ENCODE measurements at regions not wholly inside any gene's neighbourhood (a gene's known extent, or its start where the extent isn't known, plus 50 kb on each side); places are given as distances from the start of the nearest gene placed in this dataset.

GRCh38 chr10:33565231-33565630, 230.8 kb upstream of the NRP1 start:
- TF ChIP-seq SPI1 (IDR thresholded peaks at IDR 0.05; ENCODE audit: low read depth, low read length), result no peak
- TF ChIP-seq PAX5 (IDR thresholded peaks at IDR 0.05; ENCODE audit: insufficient read depth, low read length, severe bottlenecking), result no peak
- no peak for TF ChIP-seq TAF1 (IDR thresholded peaks at IDR 0.05; ENCODE audit: low read depth, low read length)
- no peak for TF ChIP-seq POLR2A (IDR thresholded peaks at IDR 0.05; ENCODE audit: low read depth, low read length)
- no peak for TF ChIP-seq POU2F2 (IDR thresholded peaks at IDR 0.05; ENCODE audit: low read depth, low read length)
- no peak for TF ChIP-seq POLR2AphosphoS5 (IDR thresholded peaks at IDR 0.05; ENCODE audit: low read depth, low read length)

GRCh38 chr10:33559105-33559504, 224.6 kb upstream of the NRP1 start:
- FAIRE-seq (no peak), DNase-seq (ENCODE audit: insufficient read length, low spot score) (no peak)
- no peak for TF ChIP-seq PAX5 (IDR thresholded peaks at IDR 0.05; ENCODE audit: insufficient read depth, low read length, severe bottlenecking)
- TF ChIP-seq TAF1 (IDR thresholded peaks at IDR 0.05; ENCODE audit: low read depth, low read length), result no peak
- no peak for TF ChIP-seq POU2F2 (IDR thresholded peaks at IDR 0.05; ENCODE audit: low read depth, low read length)
- no peak for TF ChIP-seq POLR2AphosphoS5 (IDR thresholded peaks at IDR 0.05; ENCODE audit: low read depth, low read length)
- TF ChIP-seq POLR2A (IDR thresholded peaks at IDR 0.05; ENCODE audit: low read depth, low read length), result no peak
- no peak for TF ChIP-seq SPI1 (IDR thresholded peaks at IDR 0.05; ENCODE audit: low read depth, low read length)

More at GRCh38 chr10:33565231-33565630, 230.8 kb upstream of the NRP1 start:
- no peak for FAIRE-seq
- DNase-seq (ENCODE audit: insufficient read length, low spot score), result no peak

- no peak for FAIRE-seq
- no peak for DNase-seq (ENCODE audit: insufficient read length, low spot score)
- no peak for TF ChIP-seq PAX5 (IDR thresholded peaks at IDR 0.05; ENCODE audit: insufficient read depth, low read length, severe bottlenecking)
- TF ChIP-seq SPI1 (IDR thresholded peaks at IDR 0.05; ENCODE audit: low read depth, low read length), result peak; percentile 49; the same call in 1 of the 2 replicates
These were observed 222.8 kb upstream of the NRP1 start for GRCh38 chr10:33557313-33557712.

GRCh38 chr10:33556620-33557019, 222.2 kb upstream of the NRP1 start:
- TF ChIP-seq POLR2AphosphoS5 (IDR thresholded peaks at IDR 0.05; ENCODE audit: low read depth, low read length) (no peak), POU2F2 (IDR thresholded peaks at IDR 0.05; ENCODE audit: low read depth, low read length) (no peak), POLR2A (IDR thresholded peaks at IDR 0.05; ENCODE audit: low read depth, low read length) (no peak), SPI1 (IDR thresholded peaks at IDR 0.05; ENCODE audit: low read depth, low read length) (no peak), PAX5 (IDR thresholded peaks at IDR 0.05; ENCODE audit: insufficient read depth, low read length, severe bottlenecking) (no peak), TAF1 (IDR thresholded peaks at IDR 0.05; ENCODE audit: low read depth, low read length) (no peak)
- no peak for FAIRE-seq

GRCh38 chr10:33556103-33556502, 221.6 kb upstream of the NRP1 start:
- DNase-seq (ENCODE audit: insufficient read length, low spot score) (no peak), FAIRE-seq (no peak)
- TF ChIP-seq POLR2AphosphoS5 (IDR thresholded peaks at IDR 0.05; ENCODE audit: low read depth, low read length) (no peak), TAF1 (IDR thresholded peaks at IDR 0.05; ENCODE audit: low read depth, low read length) (no peak), SPI1 (IDR thresholded peaks at IDR 0.05; ENCODE audit: low read depth, low read length) (no peak), POU2F2 (IDR thresholded peaks at IDR 0.05; ENCODE audit: low read depth, low read length) (no peak), POLR2A (IDR thresholded peaks at IDR 0.05; ENCODE audit: low read depth, low read length) (no peak)

More at GRCh38 chr10:33556620-33557019, 222.2 kb upstream of the NRP1 start:
- DNase-seq (ENCODE audit: insufficient read length, low spot score), result no peak

- DNase-seq (ENCODE audit: insufficient read length, low spot score) (no peak), FAIRE-seq (no peak)
- no peak for TF ChIP-seq SPI1 (IDR thresholded peaks at IDR 0.05; ENCODE audit: low read depth, low read length)
- TF ChIP-seq TAF1 (IDR thresholded peaks at IDR 0.05; ENCODE audit: low read depth, low read length), result no peak
- no peak for TF ChIP-seq POLR2AphosphoS5 (IDR thresholded peaks at IDR 0.05; ENCODE audit: low read depth, low read length)
- no peak for TF ChIP-seq POU2F2 (IDR thresholded peaks at IDR 0.05; ENCODE audit: low read depth, low read length)
- no peak for TF ChIP-seq PAX5 (IDR thresholded peaks at IDR 0.05; ENCODE audit: insufficient read depth, low read length, severe bottlenecking)
- TF ChIP-seq POLR2A (IDR thresholded peaks at IDR 0.05; ENCODE audit: low read depth, low read length), result no peak
These were observed 219.5 kb upstream of the NRP1 start for GRCh38 chr10:33553748-33554571.

GRCh38 chr10:33552290-33552689, 217.8 kb upstream of the NRP1 start:
- FAIRE-seq, result no peak
- TF ChIP-seq SPI1 (IDR thresholded peaks at IDR 0.05; ENCODE audit: low read depth, low read length) (no peak), POU2F2 (IDR thresholded peaks at IDR 0.05; ENCODE audit: low read depth, low read length) (no peak), POLR2A (IDR thresholded peaks at IDR 0.05; ENCODE audit: low read depth, low read length) (no peak), POLR2AphosphoS5 (IDR thresholded peaks at IDR 0.05; ENCODE audit: low read depth, low read length) (no peak), TAF1 (IDR thresholded peaks at IDR 0.05; ENCODE audit: low read depth, low read length) (no peak), PAX5 (IDR thresholded peaks at IDR 0.05; ENCODE audit: insufficient read depth, low read length, severe bottlenecking) (no peak)
- DNase-seq (ENCODE audit: insufficient read length, low spot score), result no peak

- TF ChIP-seq POLR2AphosphoS5 (IDR thresholded peaks at IDR 0.05; ENCODE audit: low read depth, low read length), result no peak
- no peak for DNase-seq (ENCODE audit: insufficient read length, low spot score)
- FAIRE-seq, result no peak
These were observed 216.3 kb upstream of the NRP1 start for GRCh38 chr10:33550811-33551210.

GRCh38 chr10:33547976-33548375, 213.5 kb upstream of the NRP1 start:
- FAIRE-seq, result no peak
- TF ChIP-seq TAF1 (IDR thresholded peaks at IDR 0.05; ENCODE audit: low read depth, low read length), result no peak
- TF ChIP-seq POLR2A (IDR thresholded peaks at IDR 0.05; ENCODE audit: low read depth, low read length), result no peak
- no peak for TF ChIP-seq POLR2AphosphoS5 (IDR thresholded peaks at IDR 0.05; ENCODE audit: low read depth, low read length)
- no peak for DNase-seq (ENCODE audit: insufficient read length, low spot score)

GRCh38 chr10:33546031-33546430, 211.6 kb upstream of the NRP1 start:
- FAIRE-seq, result no peak
- TF ChIP-seq POLR2A (IDR thresholded peaks at IDR 0.05; ENCODE audit: low read depth, low read length) (no peak), SPI1 (IDR thresholded peaks at IDR 0.05; ENCODE audit: low read depth, low read length) (no peak), TAF1 (IDR thresholded peaks at IDR 0.05; ENCODE audit: low read depth, low read length) (no peak)

More at GRCh38 chr10:33546031-33546430, 211.6 kb upstream of the NRP1 start:
- no peak for DNase-seq (ENCODE audit: insufficient read length, low spot score)

Data from GM12891 (cell line).